H7 (cell line): ENCODE measurements at regions not wholly inside any gene's neighbourhood (a gene's known extent, or its start where the extent isn't known, plus 50 kb on each side); places are given as distances from the start of the nearest gene placed in this dataset.
A peak's percentile ranks its signal among the peaks of the same experiment; 100 is the strongest.

ENCODE experiments used
- DNase-seq: peaks from one replicate; pipeline ENCODE4 v3.0.0; 2012
- H3K27me3 ChIP-seq: 2 replicates; pipeline ENCODE4 v1.6.0; 2011; ENCODE audit warnings: mild to moderate bottlenecking, low read length; ENCODE audit not compliant: control insufficient read depth, insufficient read depth
- H3K36me3 ChIP-seq: replicated peaks from 2 replicates; pipeline ENCODE4 v1.5.1; 2011; ENCODE audit warnings: low read length; ENCODE audit not compliant: control insufficient read depth, insufficient read depth
- H3K4me3 ChIP-seq: 2 replicates; pipeline ENCODE4 v1.5.1; 2011; ENCODE audit warnings: low read depth, mild to moderate bottlenecking, control low read depth, low read length, moderate library complexity; ENCODE audit not compliant: insufficient read depth

GRCh38 chr12:30839643-30840220 lies 85.0 kb upstream of the CAPRIN2 start:
- H3K4me3 ChIP-seq = no peak overlapping the region
- H3K36me3 ChIP-seq = no peaks in the 10 kb centered on the region
- no peaks in the 10 kb centered on the region for H3K27me3 ChIP-seq
- DNase-seq = peak; percentile 63

DNA sequence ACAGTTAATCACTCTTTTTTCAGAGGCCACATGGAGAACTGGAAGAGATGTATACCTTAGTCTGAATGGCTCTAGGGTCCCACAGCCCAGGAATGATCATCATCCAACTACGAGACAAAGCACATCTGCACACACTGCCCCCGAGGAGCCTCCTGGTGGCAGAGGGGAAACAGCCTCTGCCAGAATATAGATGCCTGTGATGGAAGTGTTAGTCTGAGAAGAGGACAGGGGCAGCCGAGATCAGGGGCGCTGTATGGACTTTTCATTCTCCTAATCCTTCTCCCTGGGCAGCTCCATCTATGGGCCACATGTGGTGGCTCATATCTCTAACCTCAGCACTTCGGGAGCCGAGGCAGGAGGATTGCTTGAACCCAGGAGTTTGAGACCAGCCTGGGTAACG lies 82.8 kb upstream of the CAPRIN2 start:
- H3K4me3 ChIP-seq = no peak overlapping the region
- DNase-seq = no peak

GRCh38 chr12:30836656-30837445 lies 82.1 kb upstream of the CAPRIN2 start:
- Histone ChIP-seq H3K4me3 (no peak overlapping the region), H3K27me3 (no peaks in the 10 kb centered on the region), H3K36me3 (no peaks in the 10 kb centered on the region)
- no peak for DNase-seq

More for the DNA sequence above, 82.8 kb upstream of the CAPRIN2 start:
- Histone ChIP-seq H3K36me3 (no peaks in the 10 kb centered on the region), H3K27me3 (no peaks in the 10 kb centered on the region)

GRCh38 chr12:30835216-30835615 lies 80.5 kb upstream of the CAPRIN2 start:
- DNase-seq = no peak
- Histone ChIP-seq H3K36me3 (no peaks in the 10 kb centered on the region), H3K27me3 (no peaks in the 10 kb centered on the region)

GRCh38 chr12:30830751-30831150 lies 76.0 kb upstream of the CAPRIN2 start:
- Histone ChIP-seq H3K4me3 (no peak overlapping the region), H3K27me3 (peaks cover 1% of the 10 kb centered on the region; the same call in 1 of the 2 replicates), H3K36me3 (no peaks in the 10 kb centered on the region)
- DNase-seq = peak; percentile 2

More at GRCh38 chr12:30835216-30835615, 80.5 kb upstream of the CAPRIN2 start:
- H3K4me3 ChIP-seq = no peak overlapping the region

DNA sequence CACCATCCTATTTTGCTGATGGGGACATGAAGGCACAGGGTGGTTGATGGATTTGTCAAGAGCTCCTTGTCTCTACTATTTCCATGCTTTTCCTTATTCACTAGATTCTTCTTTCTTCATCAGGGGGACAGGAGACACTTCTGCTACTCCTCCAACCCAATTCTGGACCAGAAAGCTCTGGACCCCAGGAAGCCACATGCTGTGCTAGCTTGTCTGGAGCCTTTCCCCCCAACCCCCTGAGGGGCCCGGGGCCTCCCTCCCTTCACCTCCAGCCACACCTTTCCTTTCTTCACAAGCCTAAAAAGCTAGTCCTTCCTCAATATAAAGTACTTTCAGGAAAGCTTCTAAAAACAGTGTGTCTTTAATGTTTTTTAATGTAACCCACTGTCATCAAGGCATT lies 75.1 kb upstream of the CAPRIN2 start:
- peak; percentile 4 for DNase-seq
- Histone ChIP-seq H3K27me3 (peaks cover 1% of the 10 kb centered on the region; the same call in 1 of the 2 replicates), H3K4me3 (no peak overlapping the region), H3K36me3 (no peaks in the 10 kb centered on the region)

GRCh38 chr12:30828686-30829085 lies 73.9 kb upstream of the CAPRIN2 start:
- Histone ChIP-seq H3K4me3 (no peak overlapping the region), H3K36me3 (no peaks in the 10 kb centered on the region), H3K27me3 (peaks cover 8% of the 10 kb centered on the region; the same call in 1 of the 2 replicates)
- peak; percentile 10 for DNase-seq

DNA sequence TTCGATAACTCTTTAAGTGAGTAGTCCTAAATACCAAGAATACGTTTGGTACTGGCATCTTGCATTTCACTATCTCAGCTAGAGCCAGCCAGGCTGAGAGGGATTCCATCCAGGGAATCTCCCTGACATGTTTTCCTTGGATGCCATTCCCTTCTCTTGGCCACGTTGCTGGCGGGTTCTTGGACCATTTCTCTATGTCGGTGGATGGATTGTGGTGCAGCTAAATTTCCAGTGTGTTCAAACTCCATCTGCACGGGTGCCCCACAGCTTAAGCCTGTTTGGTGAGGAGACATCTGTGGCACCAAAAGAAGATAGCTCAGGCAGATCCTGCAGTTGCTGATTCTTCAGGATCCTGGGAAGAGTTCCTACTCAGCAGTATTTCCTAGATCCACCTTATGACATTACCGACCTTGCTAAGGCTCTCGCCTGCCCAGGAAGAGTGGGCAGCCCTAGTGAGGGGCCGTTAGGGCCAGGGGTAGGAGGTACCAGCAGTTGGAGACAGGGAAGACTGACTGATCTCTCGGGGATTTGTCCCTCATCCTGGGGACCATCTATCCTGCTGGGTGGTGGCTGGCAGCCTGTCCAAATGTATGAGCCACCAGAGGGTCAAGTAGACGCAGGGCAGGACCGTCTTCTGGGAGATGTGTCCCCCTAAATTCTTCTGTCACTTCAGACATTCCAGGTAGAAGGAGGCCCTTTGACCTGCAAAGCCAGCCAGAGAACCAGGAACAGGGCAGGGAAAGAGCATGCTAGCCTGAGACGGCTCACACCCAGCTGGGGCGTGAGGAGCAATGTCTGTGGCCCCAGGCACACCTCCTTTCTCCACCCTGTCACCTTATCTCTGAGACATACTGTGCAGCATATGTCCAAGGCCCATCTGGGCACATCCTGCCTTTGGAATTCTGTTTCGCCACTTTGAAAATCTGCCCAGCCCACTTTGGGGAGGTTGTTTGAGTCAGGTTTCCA lies 72.6 kb upstream of the CAPRIN2 start:
- Histone ChIP-seq H3K4me3 (no peak overlapping the region), H3K27me3 (peaks cover 21% of the 10 kb centered on the region), H3K36me3 (no peaks in the 10 kb centered on the region)
- peak; percentile 5 for DNase-seq

DNA sequence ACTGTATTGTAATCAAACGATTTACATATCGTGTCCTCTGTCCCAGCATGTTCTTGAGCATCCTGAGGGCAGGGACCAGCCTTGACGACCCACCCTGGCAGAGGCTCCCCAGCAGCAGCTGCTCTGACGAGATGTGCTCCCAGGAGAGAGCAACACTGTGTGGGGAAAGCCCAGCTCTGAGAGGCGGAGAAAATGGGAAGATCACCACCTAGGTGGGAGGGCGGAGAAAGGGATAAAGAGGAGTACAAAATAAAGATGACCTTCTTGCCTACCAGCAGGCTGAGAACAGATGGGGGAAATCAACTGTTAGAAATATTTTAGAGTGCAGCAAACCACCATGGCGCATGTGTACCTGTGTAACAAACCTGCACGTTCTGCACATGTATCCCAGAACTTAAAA lies 71.5 kb upstream of the CAPRIN2 start:
- DNase-seq = peak; percentile 53
- Histone ChIP-seq H3K36me3 (no peaks in the 10 kb centered on the region), H3K27me3 (peaks cover 22% of the 10 kb centered on the region), H3K4me3 (no peak overlapping the region)

GRCh38 chr12:30825341-30825740 lies 70.6 kb upstream of the CAPRIN2 start:
- DNase-seq = no peak
- Histone ChIP-seq H3K36me3 (no peaks in the 10 kb centered on the region), H3K4me3 (no peak overlapping the region)

GRCh38 chr12:30824311-30824710 lies 69.6 kb upstream of the CAPRIN2 start:
- no peak for DNase-seq
- Histone ChIP-seq H3K4me3 (no peak overlapping the region), H3K36me3 (no peaks in the 10 kb centered on the region), H3K27me3 (peaks cover 22% of the 10 kb centered on the region)

More at GRCh38 chr12:30825341-30825740, 70.6 kb upstream of the CAPRIN2 start:
- H3K27me3 ChIP-seq = peaks cover 22% of the 10 kb centered on the region

DNA sequence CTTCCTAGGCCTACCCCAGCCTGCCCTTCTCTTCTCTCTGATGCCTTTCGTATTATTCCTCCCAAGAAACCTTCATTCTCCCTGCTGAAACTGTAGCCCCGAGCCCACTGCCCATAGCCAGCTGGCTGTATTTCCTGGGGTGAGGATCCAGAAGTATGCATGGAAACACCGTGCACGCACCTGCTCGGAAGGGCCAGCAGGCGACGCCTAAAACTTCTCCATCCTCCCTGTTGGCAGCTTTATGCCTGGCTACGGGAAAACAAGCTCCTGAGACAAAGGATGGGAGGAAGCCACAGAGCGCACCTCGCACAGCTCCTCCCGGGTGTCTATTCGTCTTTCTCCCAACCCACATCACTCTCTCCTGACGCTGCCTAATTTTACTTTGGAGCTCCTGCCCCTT lies 69.0 kb upstream of the CAPRIN2 start:
- Histone ChIP-seq H3K4me3 (no peak overlapping the region), H3K36me3 (no peaks in the 10 kb centered on the region), H3K27me3 (peaks cover 22% of the 10 kb centered on the region)
- DNase-seq = peak; percentile 57

GRCh38 chr12:30823156-30823699 lies 68.5 kb upstream of the CAPRIN2 start:
- peaks cover 22% of the 10 kb centered on the region for H3K27me3 ChIP-seq
- H3K4me3 ChIP-seq = peak overlapping the region; percentile 44
- no peaks in the 10 kb centered on the region for H3K36me3 ChIP-seq
- DNase-seq = peak; percentile 79
